Progenitor cell of endocrine pancreas (in vitro differentiated cells): ENCODE measurements at regions not wholly inside any gene's neighbourhood (a gene's known extent, or its start where the extent isn't known, plus 50 kb on each side); places are given as distances from the start of the nearest gene placed in this dataset.

Experiments used
- DNase-seq: peaks from one replicate; pipeline ENCODE4 v3.0.0; 2021; ENCODE audit warnings: low spot score; ENCODE audit not compliant: unreplicated experiment
- H3K27ac Mint-ChIP-seq: 2 replicates; pipeline ENCODE4 v1.8.0; 2021; ENCODE audit warnings: mild to moderate bottlenecking, moderate library complexity, mixed read lengths
- H3K27me3 Mint-ChIP-seq: 2 replicates; pipeline ENCODE4 v1.8.0; 2021; ENCODE audit warnings: mixed read lengths
- H3K36me3 Mint-ChIP-seq: 2 replicates; pipeline ENCODE4 v1.8.0; 2022; ENCODE audit warnings: mixed read lengths; ENCODE audit not compliant: insufficient read depth
- H3K4me1 Mint-ChIP-seq: 2 replicates; pipeline ENCODE4 v1.8.0; 2021; ENCODE audit warnings: low read depth, mixed read lengths
- H3K4me3 Mint-ChIP-seq: 2 replicates; pipeline ENCODE4 v1.8.0; 2021; ENCODE audit warnings: low read depth, mild to moderate bottlenecking, moderate library complexity, mixed read lengths
- H3K9me3 Mint-ChIP-seq: 2 replicates; pipeline ENCODE4 v1.8.0; 2021; ENCODE audit warnings: low read depth, mixed read lengths
- microRNA-seq: library from miRNA; unstranded; fragments of <30 nt; microRNA quantifications from one replicate; pipeline ENCODE4 v1.1.0, GENCODE V29; 2020; ENCODE audit warnings: borderline number of aligned reads; ENCODE audit not compliant: unreplicated experiment
- TF ChIP-seq, protein P1 (sequence below): fragments of 200-600 bp; sonication (generic); IDR thresholded peaks from one replicate; pipeline ENCODE4 v1.5.0; 2021; ENCODE audit warnings: antibody characterized with exemption, mild to moderate bottlenecking; ENCODE audit not compliant: unreplicated experiment

DNA sequence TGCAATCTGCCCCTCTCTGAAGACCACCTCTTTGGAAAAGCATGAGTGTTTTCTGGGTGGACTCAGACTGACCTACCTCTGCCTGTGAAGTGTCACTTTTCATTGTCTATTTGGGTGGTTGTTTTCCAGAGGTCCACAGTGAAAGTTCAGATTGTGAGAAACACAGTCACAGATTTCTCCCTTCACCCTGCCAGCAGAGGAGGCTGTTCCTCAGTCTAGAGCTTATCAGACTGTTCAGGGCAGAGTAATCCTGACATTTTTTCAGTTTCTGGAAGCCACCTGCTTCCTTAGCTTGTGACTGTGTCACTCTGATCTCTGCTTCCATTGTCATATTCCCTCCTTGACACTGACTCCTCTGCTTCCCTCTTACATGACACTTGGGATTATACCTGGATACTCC lies 55.4 kb upstream of the RMP24 start:
- no peak for DNase-seq
- Mint-ChIP-seq H3K27ac (no peak overlapping the region), H3K27me3 (no peaks in the 10 kb centered on the region), H3K9me3 (no peaks in the 10 kb centered on the region), H3K36me3 (no peaks in the 10 kb centered on the region), H3K4me3 (no peak overlapping the region), H3K4me1 (no peaks in the 10 kb centered on the region)
- TF ChIP-seq, protein P1, sequence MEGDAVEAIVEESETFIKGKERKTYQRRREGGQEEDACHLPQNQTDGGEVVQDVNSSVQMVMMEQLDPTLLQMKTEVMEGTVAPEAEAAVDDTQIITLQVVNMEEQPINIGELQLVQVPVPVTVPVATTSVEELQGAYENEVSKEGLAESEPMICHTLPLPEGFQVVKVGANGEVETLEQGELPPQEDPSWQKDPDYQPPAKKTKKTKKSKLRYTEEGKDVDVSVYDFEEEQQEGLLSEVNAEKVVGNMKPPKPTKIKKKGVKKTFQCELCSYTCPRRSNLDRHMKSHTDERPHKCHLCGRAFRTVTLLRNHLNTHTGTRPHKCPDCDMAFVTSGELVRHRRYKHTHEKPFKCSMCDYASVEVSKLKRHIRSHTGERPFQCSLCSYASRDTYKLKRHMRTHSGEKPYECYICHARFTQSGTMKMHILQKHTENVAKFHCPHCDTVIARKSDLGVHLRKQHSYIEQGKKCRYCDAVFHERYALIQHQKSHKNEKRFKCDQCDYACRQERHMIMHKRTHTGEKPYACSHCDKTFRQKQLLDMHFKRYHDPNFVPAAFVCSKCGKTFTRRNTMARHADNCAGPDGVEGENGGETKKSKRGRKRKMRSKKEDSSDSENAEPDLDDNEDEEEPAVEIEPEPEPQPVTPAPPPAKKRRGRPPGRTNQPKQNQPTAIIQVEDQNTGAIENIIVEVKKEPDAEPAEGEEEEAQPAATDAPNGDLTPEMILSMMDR: no peak

DNA sequence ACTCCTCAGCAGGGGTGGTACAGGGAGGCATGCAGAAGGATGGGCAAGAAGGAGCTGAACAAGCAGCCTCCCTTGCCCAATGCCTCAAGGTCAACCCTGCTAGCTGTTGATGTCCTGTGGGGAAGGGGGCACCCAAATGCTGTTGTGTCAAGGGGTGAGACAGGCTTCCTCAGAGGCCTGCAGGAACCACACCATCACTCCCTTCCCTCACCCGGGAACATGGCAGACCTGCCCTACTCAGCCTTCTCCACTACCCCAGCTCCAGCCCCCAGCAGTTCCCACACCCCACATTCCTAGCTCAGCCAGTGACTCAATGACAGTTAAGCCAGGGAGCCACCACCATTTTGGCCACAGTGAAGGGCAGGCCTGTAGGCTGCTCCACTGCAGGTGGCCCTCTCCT lies 53.9 kb upstream of the RMP24 start:
- Mint-ChIP-seq H3K4me1 (no peaks in the 10 kb centered on the region), H3K4me3 (no peak overlapping the region), H3K27ac (no peak overlapping the region), H3K9me3 (no peaks in the 10 kb centered on the region), H3K36me3 (no peaks in the 10 kb centered on the region), H3K27me3 (peaks cover 3% of the 10 kb centered on the region)
- DNase-seq: no peak
- TF ChIP-seq, protein P1: no peak

DNA sequence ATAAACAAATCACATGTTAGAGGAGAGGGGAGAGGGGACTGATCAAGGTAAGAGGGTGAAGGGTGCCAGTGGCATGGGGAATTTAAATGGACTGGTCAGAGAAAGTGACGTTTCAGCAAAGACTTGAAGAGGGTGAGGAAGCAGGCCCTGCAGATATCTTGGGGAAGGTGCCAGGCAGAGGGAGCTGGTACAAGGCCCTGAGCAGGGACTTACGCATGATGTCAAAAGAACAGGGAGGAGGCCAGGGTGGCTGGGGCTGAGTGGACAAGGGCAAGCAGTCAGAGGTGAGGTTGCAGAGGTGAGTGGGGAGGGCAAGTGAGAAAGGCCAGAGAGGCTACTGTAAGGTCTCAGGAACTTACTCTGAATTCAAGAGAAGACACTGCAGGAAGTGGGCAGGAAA lies 53.3 kb upstream of the RMP24 start:
- Mint-ChIP-seq H3K9me3 (no peaks in the 10 kb centered on the region), H3K4me3 (no peak overlapping the region), H3K36me3 (no peaks in the 10 kb centered on the region), H3K27ac (no peak overlapping the region), H3K27me3 (peaks cover 3% of the 10 kb centered on the region), H3K4me1 (peaks cover 3% of the 10 kb centered on the region)
- no peak for DNase-seq
- TF ChIP-seq, protein P1: no peak

DNA sequence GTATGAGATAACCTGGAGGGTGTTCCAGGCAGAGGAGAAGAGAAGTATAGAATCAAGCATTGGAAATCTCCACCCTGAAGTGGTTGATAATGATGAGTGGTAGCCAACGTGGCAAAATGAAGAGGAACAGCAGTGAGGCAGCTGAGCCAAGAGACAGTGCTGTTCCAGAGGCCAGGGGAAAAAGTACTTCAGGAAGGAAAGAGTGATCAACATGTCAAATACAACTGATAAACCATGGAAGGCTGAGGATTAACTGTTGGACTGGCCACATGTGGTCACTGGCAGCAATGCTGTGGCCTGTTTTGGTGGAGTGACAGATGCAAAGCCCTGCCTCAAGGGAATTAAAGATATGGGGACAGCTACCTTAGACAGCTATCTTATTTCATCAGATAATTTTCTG lies 51.9 kb upstream of the RMP24 start:
- no peak for DNase-seq
- Mint-ChIP-seq H3K4me1 (peaks cover 6% of the 10 kb centered on the region), H3K36me3 (no peaks in the 10 kb centered on the region), H3K27me3 (peaks cover 5% of the 10 kb centered on the region), H3K9me3 (no peaks in the 10 kb centered on the region), H3K4me3 (no peak overlapping the region), H3K27ac (no peak overlapping the region)
- TF ChIP-seq, protein P1: no peak

Small RNA genes in the stretch of these regions (microRNA-seq; reads per million reads assigned to microRNA genes)
- 299 reads per million, percentile 67 among the genes with 10 or more reads in this experiment for gene MIR187
